ENCODE measurements at regions not wholly inside any gene's neighbourhood (a gene's known extent, or its start where the extent isn't known, plus 50 kb on each side); places are given as distances from the start of the nearest gene placed in this dataset.

- TF ChIP-seq CTCF (IDR thresholded peaks at IDR 0.05; ENCODE audit: borderline replicate concordance, extremely low read depth, low read length, poor library complexity, severe bottlenecking) (no peak), EZH2 (IDR thresholded peaks at IDR 0.05; ENCODE audit: borderline replicate concordance, low read depth, low read length, severe bottlenecking) (no peak)
Observed at GRCh38 chr2:186339716-186340115, 146.3 kb upstream of the ZC3H15 start.

Data from DND-41 (cell line).